Keratinocyte (primary cell): ENCODE measurements at regions not wholly inside any gene's neighbourhood (a gene's known extent, or its start where the extent isn't known, plus 50 kb on each side); places are given as distances from the start of the nearest gene placed in this dataset.

Experiments used
- DNase-seq: peaks from one replicate; pipeline ENCODE4 v3.0.0-alpha.2; 2011; ENCODE audit warnings: low read depth, missing footprints, low spot score
- FAIRE-seq: peaks from 2 replicates; lab custom pipeline; 2011; peaks lifted over from hg19 to GRCh38; lab: Jason Lieb, UNC
- H2AFZ ChIP-seq: 2 replicates; pipeline ENCODE4 v1.6.0; 2012; ENCODE audit warnings: low read length, control low read depth, inconsistent platforms; ENCODE audit not compliant: control insufficient read depth
- H3K27ac ChIP-seq: 2 replicates; pipeline ENCODE4 v1.5.1; 2011; ENCODE audit warnings: low read length; ENCODE audit not compliant: control insufficient read depth, insufficient read depth
- H3K27me3 ChIP-seq: 3 replicates; pipeline ENCODE4 v1.6.0; 2011; ENCODE audit warnings: low read length; ENCODE audit not compliant: control insufficient read depth, insufficient read depth; ENCODE audit errors: extremely low read depth
- H3K36me3 ChIP-seq, 2 experiments: 2 replicates in 1 of 2; 3 replicates in 1 of 2; pipeline ENCODE4 v1.5.1; 2011; ENCODE audit warnings: low read length in 2 of 2, mild to moderate bottlenecking in 1 of 2; ENCODE audit not compliant: control insufficient read depth in 2 of 2, insufficient read depth in 2 of 2; ENCODE audit errors: extremely low read depth in 1 of 2
- H3K4me1 ChIP-seq: 3 replicates; pipeline ENCODE4 v1.5.1; 2011; ENCODE audit warnings: low read length; ENCODE audit not compliant: control insufficient read depth, insufficient read depth; ENCODE audit errors: extremely low read depth
- H3K4me2 ChIP-seq: 3 replicates; pipeline ENCODE4 v1.6.0; 2011; ENCODE audit warnings: low read depth, low read length; ENCODE audit not compliant: control insufficient read depth, insufficient read depth; ENCODE audit errors: extremely low read depth
- H3K4me3 ChIP-seq, 3 experiments: fragments of 200-600 bp in 1 of 3; sonication (generic) in 1 of 3; 2 replicates in 2 of 3; 3 replicates in 1 of 3; pipeline ENCODE4 v1.5.1; 2011 to 2016; ENCODE audit warnings: low read length in 3 of 3, mild to moderate bottlenecking in 3 of 3, control low read depth in 2 of 3, inconsistent platforms in 1 of 3, low read depth in 1 of 3, mixed read lengths in 1 of 3, mixed run types in 1 of 3, moderate library complexity in 1 of 3; ENCODE audit not compliant: control insufficient read depth in 2 of 3, insufficient read depth in 2 of 3; ENCODE audit errors: extremely low read depth in 1 of 3
- H3K79me2 ChIP-seq: 2 replicates; pipeline ENCODE4 v1.6.0; 2012; ENCODE audit warnings: low read length; ENCODE audit not compliant: control insufficient read depth, insufficient read depth
- H3K9ac ChIP-seq: 3 replicates; pipeline ENCODE4 v1.6.0; 2011; ENCODE audit warnings: low read length; ENCODE audit not compliant: control insufficient read depth, insufficient read depth; ENCODE audit errors: extremely low read depth
- H3K9me1 ChIP-seq: 3 replicates; pipeline ENCODE4 v1.6.0; 2011; ENCODE audit warnings: low read length; ENCODE audit not compliant: control insufficient read depth, insufficient read depth; ENCODE audit errors: extremely low read depth
- H3K9me3 ChIP-seq: 2 replicates; pipeline ENCODE4 v1.5.1; 2012; ENCODE audit warnings: low read depth, low read length; ENCODE audit not compliant: control insufficient read depth
- H4K20me1 ChIP-seq: 3 replicates; pipeline ENCODE4 v1.6.0; 2011; ENCODE audit warnings: low read length; ENCODE audit not compliant: control insufficient read depth, insufficient read depth; ENCODE audit errors: extremely low read depth
- EZH2 ChIP-seq: IDR thresholded peaks from one replicate; pipeline ENCODE4 v1.6.1; 2012; ENCODE audit warnings: inconsistent platforms, mild to moderate bottlenecking, low read length, moderate library complexity
- dilution Hi-C: fragments of 300-500 bp; cut with MboI; formaldehyde crosslinking; loops from one replicate; pipeline ENCODE4 v1.7.0; 2020; ENCODE audit warnings: low sequenced_read_pairs; ENCODE audit not compliant: extremely low pct_ligation_motif_present
- TF ChIP-seq, protein P1 (sequence below), 3 experiments: IDR thresholded peaks in 1 of 3; conservative IDR thresholded peaks in 1 of 3; optimal IDR thresholded peaks in 1 of 3; 2 replicates in 2 of 3; 3 replicates in 1 of 3; pipeline versions ENCODE3 to v1.5.1; 2011; ENCODE audit warnings: low read length in 3 of 3, mild to moderate bottlenecking in 3 of 3, moderate library complexity in 2 of 3, control low read depth in 1 of 3, inconsistent platforms in 1 of 3; ENCODE audit not compliant: insufficient read depth in 2 of 3; ENCODE audit errors: extremely low read depth in 1 of 3

DNA sequence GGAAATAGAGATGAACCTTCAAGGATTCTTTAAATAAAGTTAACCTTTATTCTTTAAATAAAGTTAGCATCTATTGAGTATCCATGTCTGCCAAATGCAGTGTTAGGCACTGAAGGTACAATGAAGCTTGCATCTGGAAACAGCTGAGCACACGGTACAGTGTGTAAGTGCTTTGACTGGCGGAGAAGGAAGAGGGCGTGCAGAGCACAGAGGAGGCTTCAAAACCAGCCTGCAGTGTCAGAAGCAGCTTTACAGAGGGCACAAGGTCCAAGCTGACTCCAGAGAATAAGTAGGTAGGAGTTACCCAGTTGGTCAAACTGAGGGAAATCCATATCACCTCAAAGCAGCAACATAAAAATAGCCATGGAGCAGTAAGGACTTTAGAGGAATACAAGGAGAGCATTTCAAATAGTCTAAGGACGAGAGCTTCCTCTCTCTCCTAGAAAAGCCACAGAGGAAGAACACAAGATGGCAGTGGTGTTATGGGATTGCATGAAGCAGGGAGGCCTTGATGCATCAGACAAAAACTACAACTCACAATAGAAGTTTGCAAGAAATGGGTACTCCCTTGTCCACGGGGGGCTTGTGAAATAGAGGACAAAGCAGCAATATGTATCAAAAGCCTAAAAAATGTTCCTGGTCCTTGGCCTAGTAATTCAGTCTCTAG is 60.3 kb upstream of the PPP2R3A start:
- Histone ChIP-seq H3K9me1 (no peaks in the 10 kb centered on the region), H3K79me2 (no peaks in the 10 kb centered on the region), H4K20me1 (no peaks in the 10 kb centered on the region), H3K27me3 (no peaks in the 10 kb centered on the region), H3K4me2 (no peak overlapping the region), H3K4me1 (peaks cover 24% of the 10 kb centered on the region), H3K9me3 (no peaks in the 10 kb centered on the region), H3K27ac (no peak overlapping the region), H3K9ac (no peak overlapping the region), H3K36me3 (no peaks in the 10 kb centered on the region), H2AFZ (peak overlapping the region; percentile 81), H3K4me3 (no peak overlapping the region)
- TF ChIP-seq, protein P1, sequence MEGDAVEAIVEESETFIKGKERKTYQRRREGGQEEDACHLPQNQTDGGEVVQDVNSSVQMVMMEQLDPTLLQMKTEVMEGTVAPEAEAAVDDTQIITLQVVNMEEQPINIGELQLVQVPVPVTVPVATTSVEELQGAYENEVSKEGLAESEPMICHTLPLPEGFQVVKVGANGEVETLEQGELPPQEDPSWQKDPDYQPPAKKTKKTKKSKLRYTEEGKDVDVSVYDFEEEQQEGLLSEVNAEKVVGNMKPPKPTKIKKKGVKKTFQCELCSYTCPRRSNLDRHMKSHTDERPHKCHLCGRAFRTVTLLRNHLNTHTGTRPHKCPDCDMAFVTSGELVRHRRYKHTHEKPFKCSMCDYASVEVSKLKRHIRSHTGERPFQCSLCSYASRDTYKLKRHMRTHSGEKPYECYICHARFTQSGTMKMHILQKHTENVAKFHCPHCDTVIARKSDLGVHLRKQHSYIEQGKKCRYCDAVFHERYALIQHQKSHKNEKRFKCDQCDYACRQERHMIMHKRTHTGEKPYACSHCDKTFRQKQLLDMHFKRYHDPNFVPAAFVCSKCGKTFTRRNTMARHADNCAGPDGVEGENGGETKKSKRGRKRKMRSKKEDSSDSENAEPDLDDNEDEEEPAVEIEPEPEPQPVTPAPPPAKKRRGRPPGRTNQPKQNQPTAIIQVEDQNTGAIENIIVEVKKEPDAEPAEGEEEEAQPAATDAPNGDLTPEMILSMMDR (optimal IDR thresholded peaks at IDR 0.05 in 1 of 3, IDR thresholded peaks at IDR 0.05 in 1 of 3, conservative IDR thresholded peaks at IDR 0.05 in 1 of 3; ENCODE audit: extremely low read depth in 1 of 3, insufficient read depth in 2 of 3, low read length in 3 of 3) = peak; percentile 53 to 70 (median 63)
- TF ChIP-seq EZH2 = no peak
- dilution Hi-C loops = loop anchor here (5.0 kb wide), 1 partner anchor 132 kb away; no protein-coding TSS in a partner anchor
- peak; percentile 87 for FAIRE-seq
- DNase-seq = no peak

DNA sequence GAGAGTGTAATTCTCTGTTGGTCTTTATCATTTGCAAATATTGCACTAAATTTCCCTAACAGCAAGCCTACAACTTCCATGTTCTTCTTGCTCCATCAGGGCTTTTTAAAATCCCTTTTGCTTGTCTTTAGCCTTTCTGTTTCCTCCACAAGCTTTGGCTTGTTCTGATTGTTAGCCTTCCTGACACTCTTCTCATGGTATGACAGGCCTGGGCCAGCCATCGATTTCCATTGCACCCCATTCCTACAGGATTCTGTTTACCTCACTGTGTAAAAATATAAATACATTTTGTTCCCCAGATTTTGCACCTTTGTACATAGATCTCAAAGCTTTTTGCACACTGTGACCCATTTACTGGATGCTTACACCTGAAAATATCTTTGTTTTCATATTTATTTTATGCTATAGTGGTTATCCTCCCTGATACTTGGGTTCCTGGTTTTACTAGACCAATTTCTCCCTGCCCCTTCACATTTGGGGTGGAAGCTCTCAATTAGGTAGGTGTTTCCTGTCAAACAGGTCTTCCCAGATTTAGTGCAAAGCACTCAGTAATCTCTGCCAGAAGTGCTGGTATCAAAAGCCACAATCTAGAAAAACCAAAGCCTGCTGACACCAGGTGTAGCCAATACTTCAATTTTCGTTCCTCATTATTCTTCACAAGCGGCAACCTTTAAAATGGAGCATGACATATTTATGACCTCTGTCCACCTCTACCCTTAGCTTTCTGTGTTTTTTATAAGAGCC is 57.9 kb upstream of the PPP2R3A start:
- Histone ChIP-seq H3K4me2 (peak overlapping the region; percentile 93), H3K27ac (peak overlapping the region; percentile 82), H3K9me3 (no peaks in the 10 kb centered on the region), H4K20me1 (no peaks in the 10 kb centered on the region), H3K27me3 (no peaks in the 10 kb centered on the region), H2AFZ (peak overlapping the region; percentile 52), H3K79me2 (no peaks in the 10 kb centered on the region), H3K36me3 (no peaks in the 10 kb centered on the region), H3K4me3 (peak overlapping the region in 2 of 3 experiments; percentile 44 to 52), H3K9ac (peak overlapping the region; percentile 22), H3K4me1 (peaks cover 24% of the 10 kb centered on the region), H3K9me1 (no peaks in the 10 kb centered on the region)
- TF ChIP-seq, protein P1 (optimal IDR thresholded peaks at IDR 0.05 in 1 of 3, IDR thresholded peaks at IDR 0.05 in 1 of 3, conservative IDR thresholded peaks at IDR 0.05 in 1 of 3; ENCODE audit: extremely low read depth in 1 of 3, insufficient read depth in 2 of 3, low read length in 3 of 3) = no peak
- no peak for TF ChIP-seq EZH2
- FAIRE-seq = peak; percentile 23
- dilution Hi-C loops = loop anchor here (5.0 kb wide), 1 partner anchor 130 kb away; no protein-coding TSS in a partner anchor
- no peak for DNase-seq
